GM12864 (cell line): ENCODE measurements at regions not wholly inside any gene's neighbourhood (a gene's known extent, or its start where the extent isn't known, plus 50 kb on each side); places are given as distances from the start of the nearest gene placed in this dataset.

Experiments used
- DNase-seq: peaks from one replicate; pipeline ENCODE4 v3.0.0-alpha.2; 2011; ENCODE audit warnings: low read depth
- H3K4me3 ChIP-seq: 2 replicates; pipeline ENCODE4 v1.5.1; 2011; ENCODE audit warnings: mild to moderate bottlenecking, low read depth, low read length, control low read depth
- CTCF ChIP-seq: IDR thresholded peaks from 2 replicates; pipeline ENCODE4 v1.5.1; 2011; ENCODE audit warnings: low read depth, mild to moderate bottlenecking, moderate library complexity, low read length, control low read depth, inconsistent platforms; ENCODE audit errors: missing control alignments

DNA sequence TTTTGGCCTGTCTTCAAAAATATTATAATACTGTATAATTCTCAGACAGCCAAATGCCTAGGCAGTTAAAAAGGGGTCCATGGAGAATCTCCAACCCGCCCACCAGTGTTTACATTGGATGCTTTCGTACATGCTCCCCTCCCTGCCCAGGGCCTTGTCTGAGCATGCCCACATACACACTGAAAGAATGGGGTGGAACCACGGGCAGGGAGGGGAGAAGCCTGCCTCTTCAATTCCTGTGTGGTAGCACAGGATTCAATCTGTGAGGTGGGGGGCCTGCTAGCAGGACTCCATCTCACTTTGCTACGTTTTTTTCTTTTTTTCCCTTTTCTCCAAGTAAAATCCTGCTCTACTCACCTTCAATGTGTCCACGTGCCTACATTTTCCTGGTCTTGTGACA is 314.7 kb upstream of the GRAMD2B start:
- TF ChIP-seq CTCF: no peak
- H3K4me3 ChIP-seq: no peak overlapping the region
- no peak for DNase-seq

DNA sequence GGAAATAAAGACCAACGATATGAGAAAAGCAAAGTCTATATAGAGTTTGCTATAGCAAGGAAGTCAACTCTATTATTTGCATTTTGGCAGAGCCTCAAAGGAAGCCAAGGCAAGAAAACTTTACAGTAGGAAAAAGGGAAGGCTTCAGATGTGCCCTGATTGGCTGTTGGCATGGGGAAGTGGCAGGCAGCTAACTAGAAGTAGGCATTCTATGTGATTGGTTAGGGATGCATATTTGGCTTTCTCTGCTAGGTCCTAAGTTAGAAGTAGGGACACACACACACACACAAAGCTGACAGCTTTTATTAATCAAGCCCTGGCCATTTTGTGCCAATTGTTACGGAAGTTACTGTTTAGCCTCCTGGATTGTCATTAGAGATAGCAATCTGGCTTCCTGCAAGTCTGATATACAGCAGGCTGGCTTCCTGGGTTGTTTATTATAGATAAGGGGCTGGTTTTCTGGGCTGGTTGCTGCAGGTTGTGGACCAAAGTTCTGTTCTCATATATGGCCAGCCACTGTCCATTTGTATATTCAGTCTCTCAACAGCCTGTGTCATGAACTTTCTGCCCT is 308.1 kb upstream of the GRAMD2B start:
- DNase-seq: no peak
- no peak overlapping the region for H3K4me3 ChIP-seq
- TF ChIP-seq CTCF: no peak

GRCh38 chr5:126117044-126117443 is 306.2 kb upstream of the GRAMD2B start:
- TF ChIP-seq CTCF: no peak
- no peak overlapping the region for H3K4me3 ChIP-seq
- DNase-seq: no peak

- no peak for DNase-seq
Measured at GRCh38 chr5:126119887-126120442, 303.2 kb upstream of the GRAMD2B start.

GRCh38 chr5:126120939-126121338 is 302.3 kb upstream of the GRAMD2B start:
- DNase-seq: no peak
- H3K4me3 ChIP-seq: no peak overlapping the region
- TF ChIP-seq CTCF: no peak

More at GRCh38 chr5:126119887-126120442, 303.2 kb upstream of the GRAMD2B start:
- no peak overlapping the region for H3K4me3 ChIP-seq
- TF ChIP-seq CTCF: no peak

GRCh38 chr5:126122942-126123341 is 300.3 kb upstream of the GRAMD2B start:
- H3K4me3 ChIP-seq: no peak overlapping the region
- DNase-seq: no peak
- no peak for TF ChIP-seq CTCF
